GM12865 (cell line): ENCODE measurements at regions not wholly inside any gene's neighbourhood (a gene's known extent, or its start where the extent isn't known, plus 50 kb on each side); places are given as distances from the start of the nearest gene placed in this dataset.

Experiments
- DNase-seq: peaks from one replicate; pipeline ENCODE4 v3.0.0; 2010; ENCODE audit warnings: low read depth
- H3K4me3 ChIP-seq: 2 replicates; pipeline ENCODE4 v1.5.1; 2011; ENCODE audit warnings: mild to moderate bottlenecking, low read depth, low read length, control low read depth
- CTCF ChIP-seq: IDR thresholded peaks from 2 replicates; pipeline ENCODE4 v1.5.1; 2011; ENCODE audit warnings: low read length, control low read depth, low read depth, inconsistent platforms; ENCODE audit not compliant: insufficient read depth; ENCODE audit errors: missing control alignments

- no peak overlapping the region for H3K4me3 ChIP-seq
- TF ChIP-seq CTCF: no peak
- DNase-seq: no peak
These were observed 1879.1 kb upstream of the ACO1 start for GRCh38 chr9:30505311-30505710.

- H3K4me3 ChIP-seq: no peak overlapping the region
- no peak for TF ChIP-seq CTCF
- no peak for DNase-seq
These were observed 1877.7 kb upstream of the ACO1 start for GRCh38 chr9:30506749-30507148.

GRCh38 chr9:30507166-30507565 is 1877.3 kb upstream of the ACO1 start:
- DNase-seq: no peak
- H3K4me3 ChIP-seq: no peak overlapping the region
- no peak for TF ChIP-seq CTCF

GRCh38 chr9:30511666-30512065 is 1872.8 kb upstream of the ACO1 start:
- DNase-seq: no peak
- H3K4me3 ChIP-seq: no peak overlapping the region
- TF ChIP-seq CTCF: no peak

- H3K4me3 ChIP-seq: no peak overlapping the region
- no peak for TF ChIP-seq CTCF
- DNase-seq: no peak
These were observed 1865.3 kb upstream of the ACO1 start for GRCh38 chr9:30519166-30519565.

- TF ChIP-seq CTCF: no peak
- no peak overlapping the region for H3K4me3 ChIP-seq
These were observed 1864.7 kb upstream of the ACO1 start for GRCh38 chr9:30519756-30520155.

GRCh38 chr9:30522061-30522460 is 1862.4 kb upstream of the ACO1 start:
- DNase-seq: no peak
- TF ChIP-seq CTCF: no peak
- H3K4me3 ChIP-seq: no peak overlapping the region

More at GRCh38 chr9:30519756-30520155, 1864.7 kb upstream of the ACO1 start:
- no peak for DNase-seq
